Natural killer cell (primary cell): ENCODE measurements at regions not wholly inside any gene's neighbourhood (a gene's known extent, or its start where the extent isn't known, plus 50 kb on each side); places are given as distances from the start of the nearest gene placed in this dataset.

Experiments
- ATAC-seq, 3 donors: fragments of 150-1000 bp in 2 of 3; fragments of 200-7000 bp in 1 of 3; cut with Tn5 transposase; 1 replicate in 1 of 3; 2 replicates in 2 of 3; pipeline ENCODE4 v1.10.0; 2021; ENCODE audit warnings: mild to moderate bottlenecking in 2 of 3, moderate library complexity in 2 of 3
- DNase-seq, 2 donors: peaks; one replicate each; pipeline versions ENCODE4 v3.0.0 to v3.0.0-alpha.2; 2013 to 2021; ENCODE audit warnings: mixed read lengths in 1 of 2
- H3K27ac ChIP-seq: one replicate; pipeline ENCODE4 v1.5.1; 2013; ENCODE audit warnings: mild to moderate bottlenecking, low read length
- H3K27me3 ChIP-seq: one replicate; pipeline ENCODE4 v1.6.1; 2013; ENCODE audit warnings: low read length; ENCODE audit not compliant: control insufficient read depth, insufficient read depth
- H3K36me3 ChIP-seq: one replicate; pipeline ENCODE4 v1.6.1; 2013; ENCODE audit warnings: low read length; ENCODE audit not compliant: control insufficient read depth, insufficient read depth
- H3K4me1 ChIP-seq: one replicate; pipeline ENCODE4 v1.6.1; 2013; ENCODE audit warnings: low read length; ENCODE audit not compliant: control insufficient read depth, insufficient read depth
- H3K4me3 ChIP-seq: one replicate; pipeline ENCODE4 v1.5.1; 2013; ENCODE audit warnings: low read length
- H3K9me3 ChIP-seq: one replicate; pipeline ENCODE4 v1.6.1; 2013; ENCODE audit warnings: low read length; ENCODE audit not compliant: control insufficient read depth, insufficient read depth
- H3K27ac Mint-ChIP-seq, 2 donors: one replicate each; pipeline ENCODE4 v1.8.0; 2022; ENCODE audit warnings: mild to moderate bottlenecking in 2 of 2, mixed read lengths in 2 of 2, moderate library complexity in 1 of 2
- H3K27me3 Mint-ChIP-seq, 2 donors: one replicate each; pipeline ENCODE4 v1.8.0; 2022; ENCODE audit warnings: low read depth in 2 of 2, mixed read lengths in 2 of 2
- H3K36me3 Mint-ChIP-seq: one replicate; pipeline ENCODE4 v1.8.0; 2022; ENCODE audit warnings: mixed read lengths
- H3K4me1 Mint-ChIP-seq, 2 donors: one replicate each; pipeline ENCODE4 v1.8.0; 2022; ENCODE audit warnings: mixed read lengths in 2 of 2
- H3K4me3 Mint-ChIP-seq: one replicate; pipeline ENCODE4 v1.8.0; 2022; ENCODE audit warnings: mild to moderate bottlenecking, moderate library complexity, mixed read lengths
- H3K9me3 Mint-ChIP-seq, 2 donors: one replicate each; pipeline ENCODE4 v1.8.0; 2022; ENCODE audit warnings: mixed read lengths in 2 of 2
- CTCF ChIP-seq: fragments of 200-600 bp; IDR thresholded peaks from one replicate; pipeline ENCODE4 v1.8.0; 2022; ENCODE audit warnings: antibody characterized with exemption
- WGBS: methylation state at CpG from one replicate; pipeline ENCODE4 v1.1.7; 2013; ENCODE audit warnings: missing lambda C conversion rate; ENCODE audit not compliant: insufficient coverage; 5-methylcytosine and 5-hydroxymethylcytosine counted together
- intact Hi-C: fragments of 100-400 bp; cut with micrococcal nuclease; formaldehyde crosslinking; loops from one replicate; pipeline ENCODE4 v1.14.2; 2022

- Mint-ChIP-seq H3K4me3 (no peak overlapping the region), H3K9me3 (no peaks in the 10 kb centered on the region), H3K4me1 (peaks cover 0 to 7% of the 10 kb centered on the region in 2 donors), H3K27me3 (no peaks in the 10 kb centered on the region), H3K27ac (no peak overlapping the region), H3K36me3 (no peaks in the 10 kb centered on the region)
- H3K27me3 ChIP-seq: no peaks in the 10 kb centered on the region
- ATAC-seq: no peak
- 82% methylated on average over 3 of the region's 3 CpGs for WGBS
- no peaks in the 10 kb centered on the region for H3K9me3 ChIP-seq
- H3K4me3 ChIP-seq: no peak overlapping the region
- H3K4me1 ChIP-seq: no peaks in the 10 kb centered on the region
- intact Hi-C loops: no loop called here
- H3K27ac ChIP-seq: no peak overlapping the region
- TF ChIP-seq CTCF: no peak
- H3K36me3 ChIP-seq: no peaks in the 10 kb centered on the region
- no peak for DNase-seq
Observed at GRCh38 chr13:79780240-79780639, 299.3 kb downstream of the NDFIP2 start.

GRCh38 chr13:79779761-79780160 lies 298.8 kb downstream of the NDFIP2 start:
- intact Hi-C loops: no loop called here

GRCh38 chr13:79778741-79779460 lies 297.9 kb downstream of the NDFIP2 start:
- no peak overlapping the region for H3K27ac ChIP-seq
- Mint-ChIP-seq H3K9me3 (no peaks in the 10 kb centered on the region), H3K4me3 (no peak overlapping the region), H3K36me3 (no peaks in the 10 kb centered on the region), H3K4me1 (peaks cover 0 to 7% of the 10 kb centered on the region in 2 donors), H3K27ac (no peak overlapping the region), H3K27me3 (no peaks in the 10 kb centered on the region)
- no peak for ATAC-seq
- 67% methylated on average over 4 of the region's 4 CpGs for WGBS
- no peaks in the 10 kb centered on the region for H3K4me1 ChIP-seq
- H3K4me3 ChIP-seq: no peak overlapping the region
- intact Hi-C loops: no loop called here
- no peaks in the 10 kb centered on the region for H3K9me3 ChIP-seq
- no peak for DNase-seq
- H3K27me3 ChIP-seq: no peaks in the 10 kb centered on the region
- no peak for TF ChIP-seq CTCF
- H3K36me3 ChIP-seq: no peaks in the 10 kb centered on the region

More at GRCh38 chr13:79779761-79780160, 298.8 kb downstream of the NDFIP2 start:
- Histone ChIP-seq H3K9me3 (no peaks in the 10 kb centered on the region), H3K27ac (no peak overlapping the region), H3K36me3 (no peaks in the 10 kb centered on the region), H3K27me3 (no peaks in the 10 kb centered on the region), H3K4me3 (no peak overlapping the region), H3K4me1 (no peaks in the 10 kb centered on the region)
- no peaks in the 10 kb centered on the region for H3K36me3 Mint-ChIP-seq
- H3K4me1 Mint-ChIP-seq: peaks cover 0 to 7% of the 10 kb centered on the region in 2 donors
- no peak for TF ChIP-seq CTCF
- no peak for ATAC-seq
- DNase-seq: no peak
- H3K27ac Mint-ChIP-seq: no peak overlapping the region
- WGBS: 86% methylated on average over 1 of the region's 1 CpG
- H3K9me3 Mint-ChIP-seq: no peaks in the 10 kb centered on the region
- no peak overlapping the region for H3K4me3 Mint-ChIP-seq
- no peaks in the 10 kb centered on the region for H3K27me3 Mint-ChIP-seq

GRCh38 chr13:79777504-79777903 lies 296.5 kb downstream of the NDFIP2 start:
- no peaks in the 10 kb centered on the region for H3K4me1 ChIP-seq
- no peak overlapping the region for H3K4me3 ChIP-seq
- no peaks in the 10 kb centered on the region for H3K36me3 ChIP-seq
- ATAC-seq: no peak
- no peaks in the 10 kb centered on the region for H3K9me3 ChIP-seq
- Mint-ChIP-seq H3K27ac (no peak overlapping the region), H3K9me3 (no peaks in the 10 kb centered on the region), H3K36me3 (no peaks in the 10 kb centered on the region), H3K4me3 (no peak overlapping the region), H3K27me3 (no peaks in the 10 kb centered on the region), H3K4me1 (peaks cover 0 to under 1% of the 10 kb centered on the region in 2 donors)
- intact Hi-C loops: no loop called here
- 88% methylated on average over 1 of the region's 2 CpGs for WGBS
- TF ChIP-seq CTCF: no peak
- no peaks in the 10 kb centered on the region for H3K27me3 ChIP-seq
- no peak overlapping the region for H3K27ac ChIP-seq
- no peak for DNase-seq
